NCI-H82 treated with DMSO at 0.1 percent for 48 hours (cell line): ENCODE measurements at regions not wholly inside any gene's neighbourhood (a gene's known extent, or its start where the extent isn't known, plus 50 kb on each side); places are given as distances from the start of the nearest gene placed in this dataset.

Experiments used
- DNase-seq: peaks from one replicate; lab custom pipeline; 2025; ENCODE audit not compliant: unreplicated experiment; lab: John Stamatoyannopoulos, UW

DNA sequence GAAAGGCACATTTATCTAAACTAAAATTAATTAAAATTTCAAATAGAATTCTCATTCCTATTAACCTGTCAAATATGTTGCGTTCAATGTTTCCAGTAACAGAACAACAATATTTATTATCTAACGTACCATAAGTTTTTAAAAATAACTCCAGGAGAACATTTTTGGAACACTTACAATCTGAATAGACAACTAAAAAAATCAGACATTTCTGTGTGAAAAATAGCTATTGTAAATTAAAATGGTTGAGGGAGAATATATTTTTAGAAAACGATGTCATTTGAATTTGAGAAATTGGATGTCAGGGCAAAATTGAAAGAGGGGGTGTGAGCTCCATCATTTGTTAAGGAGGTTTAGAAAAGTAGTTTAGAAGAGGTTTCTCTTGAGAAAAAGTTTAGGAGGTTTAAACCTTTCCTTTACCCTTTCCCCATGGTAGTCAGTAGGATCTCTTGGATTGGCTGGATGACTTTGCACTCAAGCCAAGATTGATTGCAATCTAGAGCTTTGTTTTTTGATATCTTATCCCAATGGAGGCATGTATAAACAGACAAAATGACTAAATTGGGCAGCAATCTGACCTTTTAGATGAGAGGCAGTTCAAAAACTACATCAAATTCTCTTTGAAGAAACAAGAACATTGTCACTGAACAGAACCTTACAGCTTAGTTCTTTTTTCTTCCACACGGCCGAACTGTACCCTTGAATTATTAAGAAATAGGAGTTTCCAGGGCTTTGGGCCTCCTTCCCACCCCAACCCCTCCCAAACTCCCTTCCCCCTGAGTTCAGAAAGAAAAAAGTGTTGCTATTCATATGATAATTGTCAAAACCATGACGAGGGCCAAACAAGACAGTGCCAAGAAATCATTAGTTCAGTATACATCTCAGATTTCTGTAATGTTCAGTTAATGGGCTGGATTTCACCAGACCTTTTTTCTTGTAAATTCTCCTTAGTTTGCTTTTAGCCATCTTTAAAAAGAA, 79.7 kb upstream of the CDIN1 start:
- no peak for DNase-seq

DNA sequence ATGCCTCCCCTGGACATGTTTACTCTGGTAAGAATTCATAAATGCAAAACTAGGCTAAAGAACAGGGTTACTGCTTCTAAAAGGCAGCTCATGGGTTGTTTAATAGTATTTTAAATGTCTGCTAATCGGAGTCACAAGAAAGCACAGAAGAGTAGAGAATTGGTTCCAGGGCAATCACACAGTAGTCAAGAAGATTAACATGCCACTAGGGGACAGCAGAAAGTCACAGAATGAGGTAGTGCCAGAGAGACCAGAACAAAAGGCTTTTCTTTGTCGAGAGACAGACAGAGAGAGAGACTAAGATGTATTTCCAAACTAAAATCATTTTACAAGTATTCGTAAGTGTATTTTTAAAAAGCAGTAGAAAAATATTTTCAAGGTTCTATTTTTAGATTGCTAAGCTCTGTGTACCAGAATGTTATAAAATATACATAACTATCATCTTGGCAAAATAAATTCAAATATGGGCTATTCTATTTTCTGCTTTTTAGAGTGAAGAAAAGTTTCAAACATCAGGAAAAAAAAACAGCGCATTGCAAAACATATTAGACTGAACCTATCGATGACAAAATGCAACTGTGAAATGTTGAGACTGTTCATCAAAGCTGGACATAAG, 78.3 kb upstream of the CDIN1 start:
- DNase-seq: peak; percentile 90

DNA sequence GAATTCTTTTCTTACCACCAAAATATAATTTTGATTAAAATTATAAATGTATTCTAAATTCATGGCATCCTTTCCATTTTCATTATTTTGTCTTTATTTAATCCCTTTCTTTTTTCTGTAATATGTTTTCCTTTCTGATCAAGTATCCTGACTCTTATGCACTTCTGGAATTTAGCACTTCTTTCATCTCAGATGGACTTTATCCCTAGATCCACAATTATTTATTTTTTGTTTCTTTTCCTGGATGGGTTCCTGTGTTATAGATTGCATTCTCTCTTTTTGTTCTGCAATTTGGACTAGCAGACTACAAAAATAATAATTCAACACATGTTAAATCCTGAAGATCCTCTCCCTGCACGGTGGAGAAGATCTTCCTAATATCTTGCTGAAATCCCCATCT, 76.9 kb upstream of the CDIN1 start:
- no peak for DNase-seq

DNA sequence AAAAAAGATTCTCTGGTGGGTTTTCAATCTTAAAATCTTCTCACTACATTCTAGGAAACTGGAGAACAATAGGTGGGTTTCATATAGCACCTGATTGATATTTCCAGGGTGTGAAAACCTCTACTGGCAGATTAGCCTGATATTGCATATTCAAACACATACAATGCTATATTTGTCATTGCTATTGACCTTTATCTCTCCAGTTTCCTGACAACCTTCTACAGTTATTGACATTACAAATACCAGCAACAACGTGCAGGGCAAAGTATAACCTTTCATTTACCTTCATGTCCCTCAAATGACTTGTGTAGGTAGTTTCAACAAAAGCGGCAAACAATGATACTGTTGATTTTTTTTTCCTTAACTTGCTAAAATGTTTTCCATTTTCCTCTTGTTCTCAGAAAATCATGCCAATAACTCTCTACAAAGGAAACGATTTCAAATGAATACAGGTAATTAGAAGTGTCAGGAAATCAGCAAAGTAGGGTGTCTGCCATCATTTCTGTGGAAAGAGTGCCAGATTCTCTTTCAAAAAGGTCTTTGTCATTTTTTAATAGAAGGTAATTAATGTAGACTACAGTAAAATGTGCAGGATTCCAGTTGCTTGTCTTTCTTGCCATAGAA, 72.6 kb upstream of the CDIN1 start:
- DNase-seq: no peak

DNA sequence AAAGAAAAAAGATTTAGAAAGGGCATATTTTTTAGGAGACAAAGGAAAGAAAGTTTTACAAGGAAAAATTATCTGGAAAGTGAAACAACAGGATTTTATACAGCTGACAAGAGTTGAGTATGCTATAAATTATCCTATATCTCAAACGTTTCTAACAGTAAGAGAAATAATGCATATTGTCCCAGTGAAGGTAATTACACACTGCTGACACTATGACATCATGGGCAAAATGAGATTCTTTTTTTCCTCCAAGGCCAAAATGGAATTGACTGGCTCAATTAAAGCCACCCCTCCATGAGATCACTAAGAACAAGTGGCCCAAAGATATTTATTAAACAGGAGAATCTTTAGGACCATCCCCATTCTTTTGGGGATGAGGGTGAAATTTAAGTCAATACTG, 72.0 kb upstream of the CDIN1 start:
- DNase-seq: no peak

GRCh38 chr15:36511594-36511993, 67.8 kb upstream of the CDIN1 start:
- DNase-seq: no peak

GRCh38 chr15:36517758-36518157, 61.7 kb upstream of the CDIN1 start:
- no peak for DNase-seq

DNA sequence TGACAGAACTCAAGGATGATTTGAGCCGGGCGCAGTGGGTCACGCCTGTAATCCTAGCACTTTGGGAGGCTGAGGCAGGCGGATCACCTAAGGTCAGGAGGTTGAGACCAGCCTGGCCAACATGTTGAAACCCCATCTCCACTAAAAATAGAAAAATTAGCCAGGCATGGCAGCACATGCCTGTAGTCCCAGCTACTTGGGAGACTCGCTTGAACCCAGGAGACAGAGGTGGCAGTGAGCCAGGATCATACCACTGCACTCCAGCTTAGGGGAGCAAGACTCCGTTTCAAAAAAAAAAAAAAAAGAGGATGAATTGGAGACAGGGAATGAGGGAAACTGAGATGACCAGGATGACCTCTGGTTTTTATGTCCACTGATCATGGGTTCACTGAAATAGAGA, 60.4 kb upstream of the CDIN1 start:
- DNase-seq: no peak

GRCh38 chr15:36525430-36525829, 54.0 kb upstream of the CDIN1 start:
- no peak for DNase-seq

DNA sequence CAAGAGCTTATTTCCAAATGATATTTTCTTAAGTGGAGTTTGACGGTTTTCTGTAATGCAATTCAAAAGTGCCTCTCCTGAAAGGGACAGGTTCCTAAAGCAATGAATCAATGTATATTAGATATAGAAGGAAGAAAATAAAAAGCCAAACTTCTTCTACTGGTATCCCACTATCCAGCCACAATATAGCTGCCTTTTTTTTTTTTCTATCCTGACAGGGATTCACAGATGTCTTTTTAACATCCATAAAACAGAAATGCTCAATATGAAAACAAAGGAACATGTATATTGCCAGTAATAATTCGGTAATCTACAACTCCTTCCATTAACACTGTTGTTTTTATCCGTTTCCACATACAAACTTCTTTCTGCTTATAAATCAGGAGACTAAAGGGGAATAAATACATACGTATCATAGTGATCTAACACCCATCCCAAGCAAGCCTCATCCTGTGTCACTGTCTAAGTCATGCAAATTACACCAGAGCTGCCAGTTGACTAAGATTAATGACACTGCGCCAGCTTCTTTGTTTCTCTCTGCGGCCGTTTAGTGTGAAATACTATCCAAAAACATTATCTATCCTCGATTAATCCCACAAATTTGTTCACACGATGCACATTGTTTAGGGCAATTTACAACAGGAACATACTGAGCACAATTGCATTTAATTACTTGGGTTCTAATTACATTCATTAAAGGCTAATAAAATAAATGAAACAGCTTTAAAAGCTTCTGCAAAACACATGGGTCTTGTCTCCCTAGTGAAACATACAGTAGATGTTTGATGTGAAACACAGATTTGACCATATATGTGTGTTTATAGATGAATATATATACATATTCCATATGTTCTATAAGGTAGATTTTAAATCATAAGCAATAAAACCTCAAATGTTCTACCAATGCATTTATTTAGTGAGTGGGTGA, 51.9 kb upstream of the CDIN1 start:
- DNase-seq: peak; percentile 45

- DNase-seq: no peak
These were observed 50.0 kb upstream of the CDIN1 start for GRCh38 chr15:36529296-36530011.
